ENCODE measurements at regions not wholly inside any gene's neighbourhood (a gene's known extent, or its start where the extent isn't known, plus 50 kb on each side); places are given as distances from the start of the nearest gene placed in this dataset.
"Not testable (repeated sequence)": the region's sequence is repeated elsewhere in the genome, so short reads cannot be mapped to it uniquely, and the experiment has no call there.

DNA sequence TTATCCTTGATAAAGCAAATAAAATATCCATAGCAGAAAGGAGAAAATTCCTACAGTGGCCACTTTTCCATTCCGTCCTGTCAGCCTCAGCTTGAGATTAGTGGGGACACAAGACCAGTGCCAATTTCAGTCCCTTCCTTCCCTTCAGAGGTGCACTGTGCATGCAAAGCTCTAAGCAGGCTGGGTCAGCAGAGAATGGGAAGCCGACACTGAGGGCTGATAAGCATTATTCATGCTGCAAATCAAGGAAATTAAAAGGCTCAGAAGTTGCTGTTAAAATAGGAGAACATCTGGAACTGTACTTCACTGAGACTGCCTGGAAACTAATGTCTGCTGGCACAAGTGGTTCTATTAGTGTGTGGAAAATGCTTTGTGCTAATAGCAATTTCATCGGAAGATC, 534.3 kb downstream of the ADCYAP1 start:
- intact Hi-C loops (cut with DNase I) = no loop called here
- DNase-seq (ENCODE audit: low spot score) (no peak), ATAC-seq (no peak)

DNA sequence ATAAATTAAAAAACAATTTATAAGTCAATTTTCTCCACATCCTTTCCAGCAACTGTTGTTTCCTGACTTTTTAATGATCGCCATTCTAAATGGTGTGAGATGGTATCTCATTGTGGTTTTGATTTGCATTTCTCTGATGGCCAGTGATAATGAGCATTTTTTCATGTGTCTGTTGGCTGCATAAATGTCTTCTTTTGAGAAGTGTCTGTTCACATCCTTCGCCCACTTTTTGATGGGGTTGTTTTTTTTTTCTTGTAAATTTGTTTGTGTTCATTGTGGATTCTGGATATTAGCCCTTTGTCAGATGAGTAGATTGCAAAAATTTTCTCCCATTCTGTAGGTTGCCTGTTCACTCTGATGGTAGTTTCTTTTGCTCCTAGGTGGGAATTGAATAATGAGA, 539.4 kb downstream of the ADCYAP1 start:
- intact Hi-C loops (cut with DNase I) = loop anchor here (5.0 kb wide), 1 partner anchor 1793 kb away; no protein-coding TSS in a partner anchor
- not testable (repeated sequence) for DNase-seq (ENCODE audit: low spot score); ATAC-seq

DNA sequence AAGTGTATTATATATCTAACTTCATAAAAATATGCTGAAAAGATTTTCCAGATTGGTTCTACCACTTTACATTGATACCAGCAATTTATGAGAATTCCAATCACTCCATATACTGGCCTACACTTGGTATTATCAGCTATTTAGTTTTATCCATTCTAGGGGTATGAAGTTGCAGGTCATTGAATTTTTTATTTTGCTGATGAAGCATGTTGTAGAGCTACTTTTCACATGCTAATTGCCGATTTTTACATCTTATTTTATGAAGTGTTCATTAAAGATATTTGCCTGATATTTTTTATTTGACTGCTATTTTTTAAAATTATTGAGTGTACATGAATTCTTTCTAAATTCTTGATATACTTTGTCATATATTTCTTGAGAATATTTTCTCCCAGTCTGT, 542.1 kb downstream of the ADCYAP1 start:
- intact Hi-C loops (cut with DNase I) = no loop called here
- DNase-seq (ENCODE audit: low spot score) (no peak), ATAC-seq (no peak)

DNA sequence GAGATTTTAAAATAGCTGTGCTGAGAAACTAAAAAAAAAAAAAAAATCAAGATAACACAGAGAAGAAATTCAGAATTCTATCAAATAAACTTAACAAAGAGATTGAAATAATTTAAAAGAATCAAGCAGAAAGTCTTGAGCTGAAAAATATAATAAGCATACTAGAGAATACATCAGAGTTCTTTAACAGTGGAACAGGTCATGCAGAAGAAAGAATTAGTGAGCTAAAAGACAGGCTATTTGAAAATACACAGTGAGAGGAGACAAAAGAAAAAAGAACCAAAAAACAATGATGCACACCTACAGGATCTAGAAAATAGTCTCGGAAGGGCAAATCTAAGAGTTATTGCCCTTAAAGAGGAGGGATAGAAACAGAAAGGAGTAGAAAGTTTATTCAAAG, 548.1 kb downstream of the ADCYAP1 start:
- no peak for ATAC-seq
- intact Hi-C loops (cut with DNase I) = no loop called here
- DNase-seq (ENCODE audit: low spot score) = no peak

DNA sequence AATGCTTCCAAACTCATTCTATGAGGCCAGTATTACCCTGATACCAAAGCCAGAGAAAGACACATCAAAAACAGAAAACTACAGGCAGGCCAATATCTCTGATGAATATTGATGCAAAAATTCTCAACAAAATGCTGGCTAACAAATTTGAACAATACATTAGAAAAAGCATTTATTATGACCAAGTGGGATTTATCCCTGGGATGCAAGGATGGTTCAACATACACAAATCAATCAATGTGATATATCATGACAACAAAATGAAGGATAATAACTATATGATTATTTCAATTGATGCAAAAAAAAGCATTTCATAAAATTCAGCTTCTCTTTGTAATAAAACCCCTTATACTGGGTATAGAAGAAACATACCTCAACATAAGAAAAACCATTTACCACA, 550.9 kb downstream of the ADCYAP1 start:
- DNase-seq (ENCODE audit: low spot score) (no peak), ATAC-seq (no peak)
- intact Hi-C loops (cut with DNase I) = no loop called here

DNA sequence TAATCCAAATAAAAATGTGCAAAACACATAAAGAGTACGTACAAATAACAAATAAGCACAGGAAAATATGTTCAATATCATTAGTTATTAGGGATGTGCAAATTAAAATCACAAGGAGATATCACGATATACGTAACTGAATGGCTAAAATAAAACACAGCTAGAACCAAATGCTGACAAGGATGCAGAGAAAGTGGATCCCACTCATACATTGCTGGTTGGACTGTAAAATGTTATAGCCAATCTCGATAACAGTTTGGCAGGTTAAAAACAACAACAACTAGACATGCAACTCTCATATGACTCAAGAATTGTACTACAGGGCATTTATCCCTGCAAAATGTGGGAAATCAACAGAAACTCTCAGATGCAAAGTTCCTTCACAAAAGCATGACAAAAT, 553.9 kb downstream of the ADCYAP1 start:
- intact Hi-C loops (cut with DNase I) = no loop called here
- ATAC-seq (no peak), DNase-seq (ENCODE audit: low spot score) (no peak)

DNA sequence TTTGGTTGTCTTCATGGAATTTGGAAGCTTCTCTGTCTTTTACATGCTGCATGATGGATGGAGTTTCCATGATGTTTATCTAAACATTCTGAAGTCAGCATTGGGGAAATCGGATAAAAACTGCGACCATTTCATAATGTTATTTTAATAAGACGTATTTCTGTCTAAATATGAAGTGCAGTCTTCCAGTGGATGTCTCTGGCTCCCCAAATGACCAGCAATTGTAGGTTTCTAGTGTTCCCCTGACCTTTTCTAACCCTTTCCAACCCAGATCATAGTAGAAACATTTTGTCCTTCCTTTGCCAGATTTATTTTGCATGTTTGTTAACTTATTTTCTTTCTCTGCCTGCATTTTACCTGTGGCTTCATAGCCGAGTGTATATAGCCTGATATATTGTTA, 559.3 kb downstream of the ADCYAP1 start:
- no peak for ATAC-seq

DNA sequence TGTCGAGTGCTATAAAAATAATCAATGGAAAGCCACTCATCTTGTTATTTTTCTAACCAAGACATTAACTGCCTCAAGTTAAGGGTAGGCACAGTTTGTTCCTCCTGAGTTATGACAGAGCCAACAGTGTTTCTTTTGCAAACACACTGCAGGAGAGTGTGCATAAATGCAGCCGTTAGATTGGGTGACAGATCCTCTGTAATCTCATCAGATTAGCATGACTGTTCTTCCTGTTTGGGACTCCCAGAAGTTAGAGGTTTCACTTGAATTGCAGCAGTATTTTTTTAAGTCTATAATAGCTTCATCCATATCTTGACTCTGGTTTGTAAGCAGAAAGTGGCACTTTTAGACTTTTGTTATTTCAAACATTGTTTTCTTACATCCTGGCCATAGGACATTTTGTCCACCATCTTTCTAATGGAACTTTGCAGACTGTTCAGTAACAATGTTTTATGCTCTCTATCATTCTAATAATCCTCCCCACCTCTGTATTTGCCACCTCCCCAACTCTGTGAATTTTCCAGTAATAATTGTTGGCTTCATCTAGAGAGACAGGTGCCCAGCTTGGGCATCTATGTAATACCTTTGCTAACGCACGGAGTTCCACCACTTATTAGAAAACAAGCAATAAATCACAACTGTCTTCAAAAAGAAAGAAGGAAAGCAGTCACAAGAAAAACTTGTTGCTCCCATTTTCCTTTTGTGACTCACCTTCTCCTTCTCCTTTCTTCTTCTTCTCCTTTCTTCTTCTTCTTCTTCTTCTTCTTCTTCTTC, 560.0 kb downstream of the ADCYAP1 start:
- DNase-seq (ENCODE audit: low spot score) (no peak), ATAC-seq (no peak)
- intact Hi-C loops (cut with DNase I) = no loop called here

More for the DNA sequence above, 559.3 kb downstream of the ADCYAP1 start:
- intact Hi-C loops (cut with DNase I) = no loop called here
- no peak for DNase-seq (ENCODE audit: low spot score)

DNA sequence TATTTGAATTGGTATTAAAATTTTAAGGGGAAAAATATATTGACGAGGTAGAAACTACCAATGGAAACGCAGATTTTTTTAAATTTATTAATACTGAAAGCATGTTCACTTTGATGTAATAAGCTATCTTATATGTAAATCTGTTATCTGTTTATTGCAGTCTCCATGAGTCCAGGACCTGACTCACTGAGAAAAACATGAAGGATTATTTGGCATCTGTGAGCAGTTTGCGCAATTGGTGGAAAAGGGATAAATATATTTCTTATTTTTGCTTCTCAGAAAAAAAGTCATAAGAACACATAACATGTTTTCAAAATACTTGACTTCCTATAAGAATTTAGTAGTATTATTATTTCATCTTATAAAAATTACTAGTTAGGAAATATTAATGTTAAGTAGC, 561.4 kb downstream of the ADCYAP1 start:
- no peak for ATAC-seq
- intact Hi-C loops (cut with DNase I) = no loop called here
- DNase-seq (ENCODE audit: low spot score) = no peak

DNA sequence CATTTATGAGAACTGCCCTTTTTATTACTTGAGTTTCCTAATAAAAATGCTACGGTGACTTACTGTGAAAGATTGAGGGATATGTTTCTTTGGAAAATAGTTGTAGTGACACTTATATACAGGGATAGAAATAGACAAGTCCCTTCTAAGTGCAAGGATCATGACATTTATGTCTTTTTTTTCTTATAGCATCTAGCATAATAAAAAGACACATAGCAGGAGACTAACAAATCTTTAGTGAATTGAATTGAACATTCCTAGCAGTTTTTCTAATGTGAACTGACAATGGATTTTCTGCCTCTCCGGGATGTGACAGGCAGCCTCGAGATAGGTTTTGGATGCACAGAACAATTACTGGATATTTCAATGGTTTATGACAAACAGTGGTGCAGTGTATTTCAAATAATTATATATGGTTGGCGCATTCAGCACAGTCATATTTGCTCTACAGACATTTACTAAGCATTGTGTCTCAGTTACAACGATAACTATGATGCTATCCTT, 562.8 kb downstream of the ADCYAP1 start:
- no peak for ATAC-seq
- intact Hi-C loops (cut with DNase I) = no loop called here
- DNase-seq (ENCODE audit: low spot score) = no peak

DNA sequence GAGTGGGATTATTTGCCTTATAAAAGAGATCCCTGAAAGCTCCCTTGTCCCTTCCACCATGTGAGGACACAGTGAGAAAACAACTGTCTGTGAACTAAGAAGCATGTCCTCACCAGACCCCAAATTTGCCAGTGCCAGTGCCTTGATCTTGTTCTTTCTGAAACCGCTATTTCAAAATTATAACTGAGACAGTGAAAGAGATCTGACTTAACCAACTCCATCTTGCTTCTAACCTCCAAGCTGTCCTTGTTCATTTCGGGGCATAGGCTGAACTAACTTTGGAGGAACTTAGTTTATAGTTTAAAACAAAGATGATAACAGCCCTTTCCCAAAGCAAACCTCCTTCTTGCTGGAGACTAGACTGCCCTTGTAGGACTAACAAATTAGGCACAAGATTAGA, 563.9 kb downstream of the ADCYAP1 start:
- ATAC-seq (no peak), DNase-seq (ENCODE audit: low spot score) (no peak)
- intact Hi-C loops (cut with DNase I) = no loop called here

DNA sequence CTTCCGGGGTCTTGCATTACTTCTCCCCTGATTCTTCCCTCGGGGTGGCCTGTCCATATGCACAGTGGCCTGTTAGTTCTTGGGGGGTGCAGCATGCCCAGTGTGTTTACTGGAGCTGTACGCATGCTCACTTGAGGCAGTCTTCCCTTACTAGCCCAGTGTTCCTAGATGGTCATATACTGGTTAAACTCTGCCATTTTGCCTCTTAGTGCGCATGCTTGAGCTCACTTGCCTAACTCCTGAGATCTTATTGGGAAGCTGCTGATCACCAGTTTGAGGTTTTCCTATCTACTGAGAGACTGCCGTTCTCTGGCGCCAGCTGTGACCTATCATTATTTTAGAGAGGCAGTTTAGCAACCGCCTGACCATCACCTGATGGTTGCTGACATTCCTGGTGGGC, 571.2 kb downstream of the ADCYAP1 start:
- ATAC-seq (no peak), DNase-seq (ENCODE audit: low spot score) (no peak)
- intact Hi-C loops (cut with DNase I) = no loop called here

DNA sequence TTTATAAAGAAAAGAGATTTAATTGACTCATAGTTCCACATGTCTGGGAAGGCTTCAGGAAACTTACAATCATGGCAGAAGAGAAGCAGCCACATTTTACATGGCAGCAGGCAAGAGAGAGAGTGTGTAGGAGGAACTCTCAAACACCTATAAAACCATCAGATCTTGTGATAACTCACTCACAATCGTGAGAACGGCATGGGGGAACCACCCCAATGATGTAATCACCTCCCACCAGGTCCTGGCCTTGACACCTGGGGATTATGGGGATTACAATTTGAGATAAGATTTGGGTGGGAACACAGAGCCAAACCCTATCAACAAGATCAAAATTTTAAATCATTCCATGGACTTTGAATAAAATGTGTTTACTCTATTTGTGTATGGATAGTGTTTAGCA, 575.6 kb downstream of the ADCYAP1 start:
- ATAC-seq (no peak), DNase-seq (ENCODE audit: low spot score) (no peak)
- intact Hi-C loops (cut with DNase I) = no loop called here

DNA sequence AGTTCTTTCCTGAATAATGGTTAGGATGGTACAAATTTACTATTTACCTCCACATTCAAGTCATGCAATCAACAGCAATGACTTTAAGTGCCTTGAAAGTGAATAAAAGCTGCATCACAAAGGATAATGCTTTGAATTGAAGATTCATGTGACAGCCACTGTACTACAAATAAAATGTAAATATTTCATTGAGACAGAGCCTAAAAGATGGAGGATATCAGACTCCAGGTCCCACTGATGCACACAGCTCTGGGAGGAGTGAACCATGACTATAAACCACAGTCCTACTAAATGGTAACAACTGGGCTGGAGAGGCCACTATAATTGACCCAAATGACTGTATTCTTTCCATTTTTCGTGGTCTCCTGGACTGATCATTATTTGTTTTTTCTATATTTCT, 576.9 kb downstream of the ADCYAP1 start:
- intact Hi-C loops (cut with DNase I) = no loop called here
- DNase-seq (ENCODE audit: low spot score) (no peak), ATAC-seq (no peak)

DNA sequence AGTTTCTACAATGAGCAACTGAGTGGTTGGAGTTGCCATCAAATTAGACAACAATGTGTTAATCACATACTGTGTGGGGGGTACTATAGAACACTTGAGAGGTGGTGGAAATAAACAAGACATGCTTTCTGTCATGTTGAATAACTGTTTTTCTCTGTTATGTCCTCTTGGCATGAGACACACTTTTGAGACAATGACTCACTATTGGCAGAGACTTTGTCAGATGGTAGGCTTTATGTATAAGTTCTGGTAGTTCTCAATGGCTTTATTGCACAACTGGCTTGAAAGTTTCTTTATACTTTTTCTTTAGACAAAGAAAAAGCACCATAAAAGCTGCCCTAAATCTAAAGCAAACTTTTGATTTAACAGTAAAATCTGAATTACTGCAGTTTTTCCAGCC, 578.7 kb downstream of the ADCYAP1 start:
- intact Hi-C loops (cut with DNase I) = no loop called here
- no peak for ATAC-seq
- no peak for DNase-seq (ENCODE audit: low spot score)

DNA sequence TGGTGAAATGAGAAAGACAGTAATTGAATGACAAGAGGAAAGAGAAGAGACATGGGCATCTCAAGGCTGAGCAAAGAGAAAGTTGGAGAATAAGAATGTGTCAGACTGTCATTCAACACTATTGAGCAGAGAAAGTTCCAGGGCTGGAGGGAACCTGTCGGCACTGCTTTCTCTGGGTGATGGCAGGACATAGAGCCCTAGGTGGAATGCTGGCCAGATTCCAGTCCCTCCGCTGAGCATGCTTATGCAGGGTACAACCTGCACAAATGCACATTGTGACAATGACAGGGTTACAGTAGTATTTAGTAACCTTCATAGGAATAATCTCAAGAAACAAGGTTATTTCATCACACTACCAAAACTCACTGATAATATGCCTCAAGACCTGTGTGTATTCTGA, 582.8 kb downstream of the ADCYAP1 start:
- ATAC-seq (no peak), DNase-seq (ENCODE audit: low spot score) (no peak)
- intact Hi-C loops (cut with DNase I) = no loop called here

DNA sequence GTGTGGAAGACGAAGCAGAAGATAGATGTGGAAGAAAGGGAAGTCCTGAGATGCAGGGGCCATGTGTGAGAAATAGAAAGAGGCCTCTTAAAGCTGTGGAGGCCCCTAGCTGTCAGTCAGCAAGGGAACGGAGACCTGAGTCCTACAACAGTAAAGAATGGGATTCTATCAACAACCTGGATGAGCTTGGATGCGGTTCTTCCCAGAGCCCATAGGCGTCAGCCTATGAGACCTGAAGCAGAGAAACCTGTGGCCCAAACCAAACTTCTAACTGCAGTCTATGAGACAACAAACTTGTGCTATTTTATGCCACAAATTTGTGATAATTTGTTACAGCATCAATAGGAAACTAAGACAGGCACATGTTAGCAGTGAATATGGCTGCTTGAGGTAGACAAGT, 583.7 kb downstream of the ADCYAP1 start:
- DNase-seq (ENCODE audit: low spot score) (no peak), ATAC-seq (no peak)
- intact Hi-C loops (cut with DNase I) = no loop called here

DNA sequence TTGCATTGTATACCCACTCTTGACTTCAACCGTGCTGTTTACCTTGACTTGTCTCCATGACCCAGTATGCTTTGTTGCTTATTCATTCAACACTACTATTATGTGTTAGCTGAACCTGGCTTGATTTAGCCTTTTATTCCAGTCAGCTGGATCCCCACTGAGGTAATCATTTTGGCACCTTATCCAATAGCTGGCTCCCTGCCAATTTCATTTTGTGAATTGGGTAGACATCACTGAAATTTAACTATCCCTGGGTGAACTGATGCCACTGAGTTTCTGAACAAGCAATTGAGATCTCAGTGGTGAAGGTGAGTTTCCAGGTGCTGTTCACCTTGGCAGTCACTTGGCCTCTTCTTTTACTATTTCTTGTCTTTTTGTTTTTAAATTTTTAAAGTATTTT, 584.3 kb downstream of the ADCYAP1 start:
- intact Hi-C loops (cut with DNase I) = no loop called here
- DNase-seq (ENCODE audit: low spot score) = no peak
- ATAC-seq = no peak

DNA sequence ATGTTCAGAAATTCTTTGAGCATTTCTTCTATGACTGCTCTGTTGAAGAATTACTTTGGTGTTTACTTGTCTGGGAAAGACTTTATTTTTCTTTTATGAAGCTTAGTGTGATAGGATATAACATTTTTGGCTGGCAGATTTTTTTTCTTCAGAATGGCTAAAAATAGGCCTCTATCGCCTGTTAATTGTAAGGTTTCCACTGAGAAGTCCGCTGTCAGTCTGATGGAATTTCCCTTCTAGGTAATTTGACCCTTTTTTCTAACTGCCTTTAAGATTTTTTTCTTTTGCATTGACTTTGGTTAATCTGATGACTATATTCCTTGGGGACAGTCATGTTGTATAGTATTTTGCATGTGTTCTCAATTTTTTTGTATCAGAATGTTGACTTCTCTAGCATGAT, 590.7 kb downstream of the ADCYAP1 start:
- ATAC-seq (no peak), DNase-seq (ENCODE audit: low spot score) (no peak)
- intact Hi-C loops (cut with DNase I) = no loop called here

DNA sequence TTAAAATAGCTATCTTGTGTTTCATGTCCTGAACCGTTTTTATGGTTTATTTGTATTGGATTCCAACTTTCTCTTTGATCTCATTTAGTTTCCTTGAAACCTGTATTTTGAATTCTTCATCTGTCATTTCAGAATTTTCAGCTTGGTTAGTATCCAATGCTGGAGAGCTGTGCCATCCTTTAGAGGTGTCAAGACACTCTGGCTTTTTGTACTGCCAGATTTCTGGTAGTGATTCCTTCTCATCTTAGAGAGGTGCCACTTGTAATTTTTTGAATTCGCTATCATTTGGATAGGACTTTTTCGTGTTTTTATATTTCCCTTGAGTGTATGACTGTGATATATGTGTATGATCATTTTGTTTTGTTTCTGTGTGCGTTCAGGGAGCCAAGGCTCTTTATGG, 591.4 kb downstream of the ADCYAP1 start:
- DNase-seq (ENCODE audit: low spot score) (no peak), ATAC-seq (no peak)
- intact Hi-C loops (cut with DNase I) = no loop called here

DNA sequence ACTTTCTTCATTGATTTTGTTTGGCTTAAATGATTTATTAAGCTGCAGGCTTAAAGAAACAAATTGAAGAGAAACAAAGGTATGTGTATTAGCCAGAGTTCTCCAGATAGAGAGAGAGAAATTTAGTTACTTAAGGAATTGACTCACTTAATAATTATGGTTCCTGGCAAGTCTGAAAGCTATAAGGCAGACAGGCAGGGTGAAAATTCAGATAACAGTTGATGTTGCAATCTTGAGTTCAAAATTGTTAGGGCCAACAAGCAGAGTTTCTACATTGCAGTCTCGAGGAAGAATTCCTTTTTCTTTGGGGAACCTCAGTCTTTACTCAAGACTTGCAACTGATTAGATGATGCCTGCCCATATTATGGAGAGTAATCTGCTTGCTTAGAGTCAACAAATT, 593.5 kb downstream of the ADCYAP1 start:
- intact Hi-C loops (cut with DNase I) = no loop called here
- no peak for DNase-seq (ENCODE audit: low spot score)
- ATAC-seq = no peak
